ENCODE measurements at regions not wholly inside any gene's neighbourhood (a gene's known extent, or its start where the extent isn't known, plus 50 kb on each side); places are given as distances from the start of the nearest gene placed in this dataset.

DNA sequence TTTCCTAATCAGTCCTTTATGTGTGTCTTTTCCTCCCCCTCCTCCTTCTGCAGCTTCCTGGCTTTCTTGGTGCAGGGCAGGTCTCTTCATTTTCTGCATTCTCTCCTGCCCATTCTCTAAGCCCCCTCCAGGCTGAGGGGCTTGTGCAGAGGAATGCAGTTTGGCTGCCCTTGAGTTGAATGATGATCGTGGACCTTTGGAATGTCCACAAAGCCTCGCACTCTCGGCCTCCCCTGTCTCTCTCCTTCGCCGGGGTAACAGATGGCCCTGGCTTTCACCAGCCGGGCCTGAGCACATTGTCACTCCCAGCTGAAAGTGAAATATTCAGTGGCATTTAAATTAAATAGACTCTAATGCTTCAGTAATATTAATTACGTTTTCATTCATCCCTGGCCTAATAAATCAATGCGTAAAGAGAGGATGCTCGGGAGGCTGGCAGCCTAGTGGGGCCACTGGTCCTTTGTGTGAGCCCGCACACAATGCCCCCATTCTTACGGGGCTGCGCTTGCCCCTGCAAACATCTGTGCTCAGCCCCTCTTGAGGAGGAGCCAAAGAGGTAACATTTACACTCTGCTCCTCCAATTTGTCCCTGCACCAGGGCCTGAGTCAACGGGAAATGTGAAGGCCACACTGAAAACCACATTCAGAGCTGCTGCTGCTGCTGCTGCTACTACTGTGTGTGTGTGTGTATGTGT, 64.9 kb upstream of the PAX6 start:
- Histone ChIP-seq H3K4me3 (ENCODE audit: control insufficient read depth in 2 of 3, extremely low read depth in 1 of 3, insufficient read depth in 2 of 3, low read depth in 1 of 3, low read length in 3 of 3) (no peak overlapping the region), H3K27me3 (ENCODE audit: control insufficient read depth, extremely low read depth, insufficient read depth, low read length) (peaks cover 10% of the 10 kb centered on the region), H3K27ac (ENCODE audit: control insufficient read depth, insufficient read depth, low read length) (no peak overlapping the region), H3K4me2 (ENCODE audit: control insufficient read depth, extremely low read depth, insufficient read depth, low read depth, low read length) (no peak overlapping the region), H3K36me3 (ENCODE audit: control insufficient read depth in 2 of 2, extremely low read depth in 1 of 2, insufficient read depth in 2 of 2, low read length in 2 of 2) (no peaks in the 10 kb centered on the region), H3K4me1 (ENCODE audit: control insufficient read depth, extremely low read depth, insufficient read depth, low read length) (peaks cover 9% of the 10 kb centered on the region), H3K79me2 (ENCODE audit: control insufficient read depth, insufficient read depth, low read length) (no peaks in the 10 kb centered on the region), H2AFZ (ENCODE audit: control insufficient read depth, low read length) (no peak overlapping the region), H3K9ac (ENCODE audit: control insufficient read depth, extremely low read depth, insufficient read depth, low read length) (no peak overlapping the region), H3K9me3 (ENCODE audit: control insufficient read depth, low read depth, low read length) (no peaks in the 10 kb centered on the region), H4K20me1 (ENCODE audit: control insufficient read depth, extremely low read depth, insufficient read depth, low read length) (no peaks in the 10 kb centered on the region), H3K9me1 (ENCODE audit: control insufficient read depth, extremely low read depth, insufficient read depth, low read length) (no peaks in the 10 kb centered on the region)
- FAIRE-seq (no peak), DNase-seq (ENCODE audit: low read depth, low spot score) (no peak)
- no peak for TF ChIP-seq EZH2 (IDR thresholded peaks at IDR 0.05; ENCODE audit: low read length)
- TF ChIP-seq, protein P1, sequence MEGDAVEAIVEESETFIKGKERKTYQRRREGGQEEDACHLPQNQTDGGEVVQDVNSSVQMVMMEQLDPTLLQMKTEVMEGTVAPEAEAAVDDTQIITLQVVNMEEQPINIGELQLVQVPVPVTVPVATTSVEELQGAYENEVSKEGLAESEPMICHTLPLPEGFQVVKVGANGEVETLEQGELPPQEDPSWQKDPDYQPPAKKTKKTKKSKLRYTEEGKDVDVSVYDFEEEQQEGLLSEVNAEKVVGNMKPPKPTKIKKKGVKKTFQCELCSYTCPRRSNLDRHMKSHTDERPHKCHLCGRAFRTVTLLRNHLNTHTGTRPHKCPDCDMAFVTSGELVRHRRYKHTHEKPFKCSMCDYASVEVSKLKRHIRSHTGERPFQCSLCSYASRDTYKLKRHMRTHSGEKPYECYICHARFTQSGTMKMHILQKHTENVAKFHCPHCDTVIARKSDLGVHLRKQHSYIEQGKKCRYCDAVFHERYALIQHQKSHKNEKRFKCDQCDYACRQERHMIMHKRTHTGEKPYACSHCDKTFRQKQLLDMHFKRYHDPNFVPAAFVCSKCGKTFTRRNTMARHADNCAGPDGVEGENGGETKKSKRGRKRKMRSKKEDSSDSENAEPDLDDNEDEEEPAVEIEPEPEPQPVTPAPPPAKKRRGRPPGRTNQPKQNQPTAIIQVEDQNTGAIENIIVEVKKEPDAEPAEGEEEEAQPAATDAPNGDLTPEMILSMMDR (optimal IDR thresholded peaks at IDR 0.05 in 1 of 3, IDR thresholded peaks at IDR 0.05 in 1 of 3, conservative IDR thresholded peaks at IDR 0.05 in 1 of 3; ENCODE audit: extremely low read depth in 1 of 3, insufficient read depth in 2 of 3, low read length in 3 of 3), result no peak
- dilution Hi-C loops (cut with MboI; ENCODE audit: extremely low pct_ligation_motif_present, low sequenced_read_pairs), result no loop called here

DNA sequence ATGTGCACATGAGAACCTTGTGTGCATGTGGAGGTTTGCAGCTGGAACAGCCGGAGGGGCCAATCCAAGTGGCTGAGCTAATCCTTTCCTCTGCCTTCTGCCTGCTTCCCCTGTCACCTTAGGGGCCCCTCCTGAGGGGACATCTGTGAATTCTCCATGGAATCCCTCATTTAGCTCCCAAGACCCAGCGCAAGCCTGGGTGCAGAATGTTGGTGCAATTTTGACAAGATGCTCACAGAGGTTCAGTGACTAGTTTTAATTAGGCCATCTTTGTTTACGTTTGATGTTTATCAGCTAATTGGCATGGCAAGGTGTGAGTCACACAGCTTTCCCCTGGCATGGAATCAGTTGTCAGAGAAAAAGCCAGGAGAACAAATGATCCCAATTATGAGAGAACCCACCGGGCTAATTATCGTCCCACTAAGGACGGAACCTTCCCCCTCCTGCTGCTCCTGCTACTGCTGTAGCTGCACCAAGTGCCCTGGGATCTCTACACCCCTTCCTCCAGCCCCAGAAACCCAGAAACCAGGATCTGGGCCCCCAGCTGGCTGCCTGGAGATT, 63.6 kb upstream of the PAX6 start:
- dilution Hi-C loops (cut with MboI; ENCODE audit: extremely low pct_ligation_motif_present, low sequenced_read_pairs), result no loop called here
- H2AFZ ChIP-seq (ENCODE audit: control insufficient read depth, low read length), result no peak overlapping the region
- no peaks in the 10 kb centered on the region for H3K9me1 ChIP-seq (ENCODE audit: control insufficient read depth, extremely low read depth, insufficient read depth, low read length)
- no peak for TF ChIP-seq EZH2 (IDR thresholded peaks at IDR 0.05; ENCODE audit: low read length)
- TF ChIP-seq, protein P1 (optimal IDR thresholded peaks at IDR 0.05 in 1 of 3, IDR thresholded peaks at IDR 0.05 in 1 of 3, conservative IDR thresholded peaks at IDR 0.05 in 1 of 3; ENCODE audit: extremely low read depth in 1 of 3, insufficient read depth in 2 of 3, low read length in 3 of 3), result no peak
- no peak overlapping the region for H3K4me2 ChIP-seq (ENCODE audit: control insufficient read depth, extremely low read depth, insufficient read depth, low read depth, low read length)
- FAIRE-seq (no peak), DNase-seq (ENCODE audit: low read depth, low spot score) (no peak)
- H4K20me1 ChIP-seq (ENCODE audit: control insufficient read depth, extremely low read depth, insufficient read depth, low read length), result no peaks in the 10 kb centered on the region
- no peak overlapping the region for H3K9ac ChIP-seq (ENCODE audit: control insufficient read depth, extremely low read depth, insufficient read depth, low read length)
- H3K79me2 ChIP-seq (ENCODE audit: control insufficient read depth, insufficient read depth, low read length), result no peaks in the 10 kb centered on the region
- H3K27ac ChIP-seq (ENCODE audit: control insufficient read depth, insufficient read depth, low read length), result no peak overlapping the region
- H3K4me3 ChIP-seq (ENCODE audit: control insufficient read depth in 2 of 3, extremely low read depth in 1 of 3, insufficient read depth in 2 of 3, low read depth in 1 of 3, low read length in 3 of 3), result no peak overlapping the region
- H3K9me3 ChIP-seq (ENCODE audit: control insufficient read depth, low read depth, low read length), result no peaks in the 10 kb centered on the region
- H3K27me3 ChIP-seq (ENCODE audit: control insufficient read depth, extremely low read depth, insufficient read depth, low read length), result peaks cover 10% of the 10 kb centered on the region
- H3K36me3 ChIP-seq (ENCODE audit: control insufficient read depth in 2 of 2, extremely low read depth in 1 of 2, insufficient read depth in 2 of 2, low read length in 2 of 2), result no peaks in the 10 kb centered on the region
- H3K4me1 ChIP-seq (ENCODE audit: control insufficient read depth, extremely low read depth, insufficient read depth, low read length), result peaks cover 9% of the 10 kb centered on the region
